Activated T-helper 1 cell treated with Interleukin-2 at 50 U/mL for 16 hours (primary cell): ENCODE measurements at regions not wholly inside any gene's neighbourhood (a gene's known extent, or its start where the extent isn't known, plus 50 kb on each side); places are given as distances from the start of the nearest gene placed in this dataset.
"Not testable (repeated sequence)": the region's sequence is repeated elsewhere in the genome, so short reads cannot be mapped to it uniquely, and the experiment has no call there.

ENCODE experiments used
- DNase-seq: peaks from one replicate; pipeline ENCODE4 v3.0.0-alpha.2; 2020; ENCODE audit warnings: low read depth

DNA sequence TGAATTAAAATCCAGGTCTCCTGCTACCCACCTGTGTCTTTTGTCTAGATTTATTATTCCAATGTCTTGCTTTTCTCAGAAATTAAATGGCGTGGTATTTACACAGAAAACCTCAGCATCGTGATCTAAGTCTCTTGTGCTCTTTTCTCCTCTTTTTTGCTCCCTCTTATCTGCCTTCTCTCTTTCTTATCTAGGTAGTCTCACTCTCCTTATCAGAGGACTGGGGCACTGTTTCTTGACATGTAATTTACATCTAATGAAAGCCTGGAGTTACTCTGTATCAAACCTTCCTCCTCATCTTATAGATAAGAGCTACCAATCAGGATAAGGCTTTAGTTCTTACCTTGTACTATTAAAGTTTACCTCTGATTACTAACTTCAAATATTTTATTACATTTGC, 933.8 kb downstream of the TLE1 start:
- no peak for DNase-seq

GRCh38 chr9:80747056-80747455, 942.3 kb downstream of the TLE1 start:
- not testable (repeated sequence) for DNase-seq

- no peak for DNase-seq
These were observed 956.8 kb downstream of the TLE1 start for GRCh38 chr9:80732506-80732905.

GRCh38 chr9:80720579-80720978, 968.8 kb downstream of the TLE1 start:
- DNase-seq = no peak

- no peak for DNase-seq
These were observed 982.2 kb downstream of the TLE1 start for GRCh38 chr9:80707120-80707519.

DNA sequence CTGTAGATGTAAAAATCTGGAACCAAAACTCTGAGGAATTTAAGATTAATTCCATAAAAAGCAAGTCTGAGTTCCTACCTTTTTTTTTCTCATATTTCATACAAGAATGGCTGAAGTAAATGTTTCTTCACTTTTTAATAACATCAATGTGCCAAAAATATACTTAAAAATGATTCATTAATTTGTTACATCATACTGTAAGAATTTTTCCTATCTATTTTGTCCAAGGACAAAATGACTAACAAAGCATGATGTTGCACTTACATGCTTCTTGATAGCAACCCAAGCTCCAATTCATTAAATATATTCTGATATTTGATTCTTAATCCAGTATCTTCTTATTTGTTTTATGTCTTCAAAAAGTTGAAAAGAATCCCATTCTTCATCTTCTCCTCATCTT, 988.3 kb downstream of the TLE1 start:
- no peak for DNase-seq

GRCh38 chr9:80699511-80699998, 989.8 kb downstream of the TLE1 start:
- DNase-seq = no peak

- DNase-seq = no peak
These were observed 990.5 kb downstream of the TLE1 start for GRCh38 chr9:80698725-80699410.

- no peak for DNase-seq
These were observed 996.6 kb downstream of the TLE1 start for GRCh38 chr9:80692751-80693150.

DNA sequence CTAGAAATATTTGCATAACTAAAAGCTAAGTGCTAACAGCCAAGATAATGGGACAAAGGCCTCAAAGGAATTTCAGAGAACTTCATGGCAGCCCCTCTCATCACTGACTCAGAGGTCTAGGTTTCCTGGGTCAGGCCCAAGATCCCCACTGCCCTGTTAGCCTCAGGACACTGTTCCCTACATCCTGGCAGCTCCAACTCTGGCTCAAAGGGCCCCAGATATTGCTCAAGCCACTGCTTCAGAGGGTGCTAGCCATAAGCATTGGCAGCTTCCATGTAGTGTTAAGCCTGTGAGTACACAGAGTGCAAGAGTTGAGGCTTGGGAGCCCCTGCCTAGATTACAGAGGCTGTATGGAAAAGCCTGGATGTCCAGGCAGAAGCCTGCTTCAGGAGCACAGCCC, 998.1 kb downstream of the TLE1 start:
- DNase-seq = no peak

DNA sequence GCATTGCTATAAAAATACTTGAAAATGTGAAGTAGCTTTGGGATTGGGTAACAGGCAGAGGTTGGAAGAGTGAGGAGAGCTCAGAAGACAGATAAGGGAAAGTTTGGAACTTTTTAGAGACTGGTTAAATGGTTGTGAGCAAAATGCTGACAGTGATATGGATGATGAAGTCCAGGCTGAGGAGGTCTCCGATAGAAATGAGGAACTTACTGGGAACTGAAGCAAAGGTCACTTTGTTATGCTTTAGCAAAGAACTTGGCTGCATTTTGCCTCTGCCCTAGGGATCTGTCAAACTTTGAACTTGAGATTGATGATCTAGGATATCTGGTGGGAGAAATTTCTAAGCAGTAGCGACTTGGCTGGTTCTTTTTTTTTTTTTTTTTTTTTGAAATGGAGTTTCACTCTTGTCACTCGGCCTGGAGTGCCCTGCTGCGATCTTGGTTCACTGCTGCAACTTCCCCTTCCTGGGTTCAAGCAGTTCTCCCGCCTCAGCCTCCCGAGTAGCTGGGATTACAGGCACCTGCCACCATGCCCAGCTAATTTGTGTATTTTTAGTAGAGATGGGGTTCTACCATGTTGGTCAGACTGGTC, 998.9 kb downstream of the TLE1 start:
- no peak for DNase-seq

DNA sequence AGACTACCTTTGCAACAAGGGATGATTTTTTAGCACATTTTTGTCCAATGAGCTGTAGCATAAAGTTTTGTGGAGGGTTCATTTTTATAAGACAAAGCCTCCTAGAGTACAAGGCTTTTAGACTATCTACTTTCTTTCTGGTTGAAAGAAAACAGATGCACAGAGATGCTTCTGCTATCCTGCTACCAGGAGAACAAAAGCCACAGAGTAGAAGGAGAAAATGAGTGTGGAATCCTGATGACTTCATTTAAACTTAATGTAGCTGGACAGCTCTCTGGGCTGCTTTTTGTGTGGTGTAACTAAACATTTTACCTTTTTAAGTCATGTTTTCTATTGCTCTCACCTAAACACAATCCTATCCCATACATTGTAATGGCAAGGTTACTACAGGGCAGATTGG, 1009.4 kb downstream of the TLE1 start:
- no peak for DNase-seq

- DNase-seq = no peak
These were observed 1010.4 kb downstream of the TLE1 start for GRCh38 chr9:80678906-80679305.

DNA sequence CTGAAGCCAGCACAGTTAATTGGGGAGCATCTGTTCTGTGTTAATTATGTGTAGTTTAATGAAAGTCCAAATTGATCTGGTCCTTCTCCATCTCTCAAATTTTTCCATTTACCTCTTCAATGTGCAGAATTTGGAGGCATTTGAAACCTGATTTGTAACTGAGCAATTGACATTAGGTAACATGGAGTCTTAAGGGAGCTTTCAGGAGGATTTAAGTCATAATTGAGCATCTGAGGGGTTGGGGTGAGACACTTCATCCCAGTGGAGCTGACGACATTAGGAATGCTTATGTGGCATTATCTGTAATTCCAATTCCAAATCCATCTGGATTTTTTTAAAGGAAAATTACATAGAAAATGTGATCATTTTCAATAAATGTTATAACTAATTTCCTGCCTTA, 1015.9 kb downstream of the TLE1 start:
- DNase-seq = no peak

DNA sequence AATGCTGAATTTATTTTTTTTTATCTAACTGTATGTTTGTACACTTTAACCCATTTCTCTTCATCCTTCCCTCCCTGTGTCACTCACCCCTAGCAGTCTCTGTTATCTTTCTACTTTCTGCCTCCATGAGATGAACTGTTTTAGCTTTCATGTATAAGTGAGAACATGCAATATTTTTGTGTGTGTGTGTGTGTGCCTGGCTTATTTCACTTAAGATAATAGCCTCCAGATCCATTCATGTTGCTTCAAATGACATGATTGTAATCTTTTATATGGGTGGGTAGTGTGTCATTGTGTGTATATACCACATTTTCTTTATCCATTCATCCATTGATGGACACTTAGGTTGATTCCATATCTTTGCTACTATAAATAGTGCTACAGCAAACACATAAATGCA, 1023.9 kb downstream of the TLE1 start:
- DNase-seq = no peak

GRCh38 chr9:80664327-80665210, 1024.8 kb downstream of the TLE1 start:
- DNase-seq = no peak

GRCh38 chr9:80659751-80660150, 1029.6 kb downstream of the TLE1 start:
- DNase-seq = not testable (repeated sequence)

- no peak for DNase-seq
These were observed 1038.3 kb downstream of the TLE1 start for GRCh38 chr9:80651044-80651443.

- DNase-seq = no peak
These were observed 1039.9 kb downstream of the TLE1 start for GRCh38 chr9:80649496-80649895.

DNA sequence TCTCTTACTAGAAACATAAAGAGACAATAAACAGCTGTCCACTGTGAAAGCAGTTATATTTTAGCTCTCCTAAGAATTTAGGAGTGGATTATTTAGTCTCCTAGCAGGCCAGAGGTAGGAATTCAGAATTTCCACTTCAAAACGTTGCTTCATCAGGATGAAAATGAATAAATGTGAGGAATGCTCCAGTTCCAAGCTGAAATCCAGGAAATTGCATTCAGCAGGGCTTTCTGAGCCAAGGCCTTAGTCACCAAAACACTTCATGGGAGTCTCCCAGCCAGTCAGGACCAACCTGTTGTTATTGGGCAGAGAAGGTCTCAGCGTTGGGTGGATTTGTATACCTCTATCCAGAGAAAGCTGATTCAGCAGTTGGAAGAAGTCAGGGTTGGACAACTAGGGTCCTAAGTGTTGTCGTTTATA, 1040.3 kb downstream of the TLE1 start:
- no peak for DNase-seq

DNA sequence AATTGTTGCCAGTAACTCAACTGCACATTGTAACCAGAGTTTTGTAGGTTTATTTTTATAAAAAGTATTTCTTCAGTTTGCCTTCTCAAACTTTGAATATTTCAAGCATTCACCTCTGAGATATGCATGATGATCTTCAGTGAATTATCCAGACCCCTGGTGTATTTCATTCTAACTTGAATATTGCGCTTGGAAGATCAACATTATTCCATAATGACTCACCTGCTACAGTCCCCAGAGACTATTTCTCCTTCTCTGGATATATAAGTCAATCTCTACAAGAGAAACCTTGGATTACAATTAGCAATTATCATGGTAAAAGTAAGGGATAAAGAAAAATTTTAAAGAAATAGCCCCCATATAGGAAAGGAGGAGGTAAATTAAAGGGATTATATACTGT, 1041.0 kb downstream of the TLE1 start:
- DNase-seq = no peak

DNA sequence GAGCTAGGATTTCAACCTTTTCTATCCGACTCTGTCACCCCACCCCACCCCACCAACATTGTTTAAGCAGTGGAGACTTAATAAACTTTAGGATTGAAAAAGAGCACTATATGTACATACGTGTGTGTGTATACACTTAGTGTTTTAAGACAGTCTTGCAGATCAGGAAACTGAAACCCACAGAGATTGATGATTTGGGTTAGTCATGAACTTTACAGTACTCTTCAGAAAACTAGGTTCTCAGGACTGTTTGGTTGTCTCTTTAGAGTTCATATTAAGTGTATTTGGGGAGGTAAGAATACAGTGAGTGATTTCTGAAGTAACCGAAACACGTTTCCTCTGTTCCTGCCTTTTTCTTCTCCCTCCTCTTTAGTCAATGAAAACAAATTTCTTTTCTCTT, 1043.1 kb downstream of the TLE1 start:
- no peak for DNase-seq

DNA sequence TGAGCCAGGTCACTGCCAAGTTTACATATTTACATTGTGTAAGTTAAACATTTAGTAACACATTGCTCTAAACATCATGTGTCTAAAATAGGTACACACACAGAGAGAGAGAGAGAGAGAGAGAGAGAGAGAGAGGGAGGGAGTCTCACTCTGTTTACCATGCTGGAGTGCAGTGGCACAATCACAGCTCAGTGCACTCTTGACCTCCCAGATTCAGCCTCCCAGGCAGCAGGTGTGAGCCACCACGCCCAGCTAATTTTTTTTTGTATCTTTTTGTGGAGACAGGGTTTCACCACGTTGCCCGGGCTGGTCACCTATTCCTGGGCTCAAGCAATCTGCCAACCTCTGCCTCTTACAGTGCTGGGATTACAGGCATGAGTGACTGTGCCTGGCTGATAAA, 1045.3 kb downstream of the TLE1 start:
- no peak for DNase-seq
